ENCODE measurements at regions not wholly inside any gene's neighbourhood (a gene's known extent, or its start where the extent isn't known, plus 50 kb on each side); places are given as distances from the start of the nearest gene placed in this dataset.

- no peak overlapping the region for H3K4me3 Mint-ChIP-seq (ENCODE audit: unreplicated experiment)
- H3K27me3 Mint-ChIP-seq (ENCODE audit: unreplicated experiment) = no peaks in the 10 kb centered on the region
- H3K27ac Mint-ChIP-seq (ENCODE audit: unreplicated experiment) = no peak overlapping the region
- no peaks in the 10 kb centered on the region for H3K9me3 Mint-ChIP-seq (ENCODE audit: unreplicated experiment)
- no peaks in the 10 kb centered on the region for H3K36me3 Mint-ChIP-seq (ENCODE audit: unreplicated experiment)
- no peak for DNase-seq (ENCODE audit: extremely low spot score, unreplicated experiment)
- TF ChIP-seq, protein P1, sequence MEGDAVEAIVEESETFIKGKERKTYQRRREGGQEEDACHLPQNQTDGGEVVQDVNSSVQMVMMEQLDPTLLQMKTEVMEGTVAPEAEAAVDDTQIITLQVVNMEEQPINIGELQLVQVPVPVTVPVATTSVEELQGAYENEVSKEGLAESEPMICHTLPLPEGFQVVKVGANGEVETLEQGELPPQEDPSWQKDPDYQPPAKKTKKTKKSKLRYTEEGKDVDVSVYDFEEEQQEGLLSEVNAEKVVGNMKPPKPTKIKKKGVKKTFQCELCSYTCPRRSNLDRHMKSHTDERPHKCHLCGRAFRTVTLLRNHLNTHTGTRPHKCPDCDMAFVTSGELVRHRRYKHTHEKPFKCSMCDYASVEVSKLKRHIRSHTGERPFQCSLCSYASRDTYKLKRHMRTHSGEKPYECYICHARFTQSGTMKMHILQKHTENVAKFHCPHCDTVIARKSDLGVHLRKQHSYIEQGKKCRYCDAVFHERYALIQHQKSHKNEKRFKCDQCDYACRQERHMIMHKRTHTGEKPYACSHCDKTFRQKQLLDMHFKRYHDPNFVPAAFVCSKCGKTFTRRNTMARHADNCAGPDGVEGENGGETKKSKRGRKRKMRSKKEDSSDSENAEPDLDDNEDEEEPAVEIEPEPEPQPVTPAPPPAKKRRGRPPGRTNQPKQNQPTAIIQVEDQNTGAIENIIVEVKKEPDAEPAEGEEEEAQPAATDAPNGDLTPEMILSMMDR (IDR thresholded peaks at IDR 0.05) = no peak
- H3K4me1 Mint-ChIP-seq (ENCODE audit: unreplicated experiment) = peaks cover 50% of the 10 kb centered on the region
Measured at GRCh38 chr10:30786906-30787305, 157.4 kb upstream of the LYZL2 start.

DNA sequence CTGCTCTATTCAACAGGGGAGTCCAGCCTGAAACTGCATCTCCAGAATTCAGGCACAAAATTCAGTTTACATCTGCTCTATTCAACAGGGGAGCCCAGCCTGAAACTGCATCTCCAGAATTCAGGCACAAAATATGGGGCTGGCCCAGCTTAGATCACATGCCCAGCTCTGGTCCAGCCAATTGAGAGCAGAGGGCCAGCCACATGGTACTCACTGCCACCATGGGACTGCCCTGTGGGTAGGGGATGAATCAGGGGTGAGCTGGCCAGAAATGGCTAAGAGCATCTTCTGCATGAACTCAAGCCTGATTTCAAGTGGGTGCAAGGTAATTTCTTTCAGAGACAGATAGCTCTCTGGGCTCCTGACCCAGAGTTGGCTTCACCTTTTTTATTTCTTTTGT is 156.6 kb upstream of the LYZL2 start:
- DNase-seq (ENCODE audit: extremely low spot score, unreplicated experiment) = no peak
- no peaks in the 10 kb centered on the region for H3K9me3 Mint-ChIP-seq (ENCODE audit: unreplicated experiment)
- H3K36me3 Mint-ChIP-seq (ENCODE audit: unreplicated experiment) = no peaks in the 10 kb centered on the region
- H3K4me1 Mint-ChIP-seq (ENCODE audit: unreplicated experiment) = peaks cover 45% of the 10 kb centered on the region
- peak overlapping the region; percentile 71 for H3K4me3 Mint-ChIP-seq (ENCODE audit: unreplicated experiment)
- TF ChIP-seq, protein P1 (IDR thresholded peaks at IDR 0.05) = no peak
- peak overlapping the region; percentile 86 for H3K27ac Mint-ChIP-seq (ENCODE audit: unreplicated experiment)
- H3K27me3 Mint-ChIP-seq (ENCODE audit: unreplicated experiment) = no peaks in the 10 kb centered on the region

- TF ChIP-seq, protein P1 (IDR thresholded peaks at IDR 0.05) = no peak
- H3K4me3 Mint-ChIP-seq (ENCODE audit: unreplicated experiment) = peak overlapping the region; percentile 71
- DNase-seq (ENCODE audit: extremely low spot score, unreplicated experiment) = peak; percentile 89
- no peaks in the 10 kb centered on the region for H3K36me3 Mint-ChIP-seq (ENCODE audit: unreplicated experiment)
- no peaks in the 10 kb centered on the region for H3K9me3 Mint-ChIP-seq (ENCODE audit: unreplicated experiment)
- H3K27me3 Mint-ChIP-seq (ENCODE audit: unreplicated experiment) = no peaks in the 10 kb centered on the region
- peak overlapping the region; percentile 86 for H3K27ac Mint-ChIP-seq (ENCODE audit: unreplicated experiment)
- H3K4me1 Mint-ChIP-seq (ENCODE audit: unreplicated experiment) = peaks cover 39% of the 10 kb centered on the region
Measured at GRCh38 chr10:30784897-30785605, 155.5 kb upstream of the LYZL2 start.

DNA sequence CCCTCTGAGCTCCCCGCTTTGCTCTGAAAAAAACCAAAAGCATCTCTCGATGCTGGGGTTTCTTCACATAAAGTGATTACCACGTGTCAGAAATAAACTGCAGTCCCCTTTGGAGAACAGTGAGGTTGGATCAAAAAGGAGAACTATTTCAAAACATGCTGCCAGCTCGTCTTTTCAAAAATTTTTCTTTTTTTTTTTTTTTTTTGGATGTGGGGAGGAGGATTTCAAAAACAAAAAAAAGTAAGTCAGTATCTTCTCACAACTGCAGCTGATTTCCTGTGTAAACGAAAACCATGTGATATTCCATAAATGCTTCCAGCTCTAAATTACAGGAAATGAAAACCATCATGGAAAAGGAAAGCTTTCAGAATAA is 155.0 kb upstream of the LYZL2 start:
- Mint-ChIP-seq H3K4me1 (ENCODE audit: unreplicated experiment) (peaks cover 37% of the 10 kb centered on the region), H3K4me3 (ENCODE audit: unreplicated experiment) (peak overlapping the region; percentile 71), H3K27me3 (ENCODE audit: unreplicated experiment) (no peaks in the 10 kb centered on the region), H3K9me3 (ENCODE audit: unreplicated experiment) (no peaks in the 10 kb centered on the region), H3K27ac (ENCODE audit: unreplicated experiment) (peak overlapping the region; percentile 86), H3K36me3 (ENCODE audit: unreplicated experiment) (no peaks in the 10 kb centered on the region)
- no peak for DNase-seq (ENCODE audit: extremely low spot score, unreplicated experiment)
- TF ChIP-seq, protein P1 (IDR thresholded peaks at IDR 0.05) = no peak

DNA sequence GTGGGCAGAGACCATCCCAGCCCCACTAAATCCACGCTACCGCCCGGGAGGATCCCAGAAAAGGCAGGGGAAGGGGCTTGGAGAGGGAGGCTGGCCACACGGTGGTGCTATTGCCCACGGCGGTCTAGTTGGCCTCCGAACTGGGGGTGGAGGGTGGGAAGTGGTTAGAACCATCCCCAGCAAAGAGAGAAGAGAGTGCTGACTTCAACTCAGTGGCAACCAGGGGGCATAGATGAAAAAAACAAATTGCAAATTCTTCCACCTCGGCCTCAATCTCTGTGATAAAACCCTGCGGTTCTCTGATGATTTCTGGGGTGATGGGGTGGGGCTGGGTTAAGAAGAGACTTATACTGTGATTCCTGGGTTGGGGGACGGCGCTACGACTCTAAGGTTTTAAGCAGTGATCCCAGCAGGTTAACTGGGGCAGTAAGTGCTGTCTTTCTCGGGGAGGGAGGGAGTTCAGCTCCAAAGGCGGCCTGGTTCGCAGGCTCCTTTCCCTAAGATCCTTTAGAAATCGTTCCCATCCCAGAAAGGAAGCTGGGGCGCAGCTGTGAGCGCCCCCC is 154.5 kb upstream of the LYZL2 start:
- peak overlapping the region; percentile 71 for H3K4me3 Mint-ChIP-seq (ENCODE audit: unreplicated experiment)
- H3K27me3 Mint-ChIP-seq (ENCODE audit: unreplicated experiment) = no peaks in the 10 kb centered on the region
- TF ChIP-seq, protein P1 (IDR thresholded peaks at IDR 0.05) = peak; percentile 87
- peak overlapping the region; percentile 86 for H3K27ac Mint-ChIP-seq (ENCODE audit: unreplicated experiment)
- H3K36me3 Mint-ChIP-seq (ENCODE audit: unreplicated experiment) = no peaks in the 10 kb centered on the region
- H3K9me3 Mint-ChIP-seq (ENCODE audit: unreplicated experiment) = no peaks in the 10 kb centered on the region
- peak; percentile 94 for DNase-seq (ENCODE audit: extremely low spot score, unreplicated experiment)
- H3K4me1 Mint-ChIP-seq (ENCODE audit: unreplicated experiment) = peaks cover 37% of the 10 kb centered on the region
